RPMI7951 (cell line): ENCODE measurements at regions not wholly inside any gene's neighbourhood (a gene's known extent, or its start where the extent isn't known, plus 50 kb on each side); places are given as distances from the start of the nearest gene placed in this dataset.
"Not testable (repeated sequence)": the region's sequence is repeated elsewhere in the genome, so short reads cannot be mapped to it uniquely, and the experiment has no call there.

Source experiments
- DNase-seq: peaks from one replicate; pipeline ENCODE4 v3.0.0-alpha.2; 2012; ENCODE audit warnings: low read depth

- no peak for DNase-seq
Measured at GRCh38 chr9:86997156-86997555, 49.9 kb upstream of the GAS1 start.

DNA sequence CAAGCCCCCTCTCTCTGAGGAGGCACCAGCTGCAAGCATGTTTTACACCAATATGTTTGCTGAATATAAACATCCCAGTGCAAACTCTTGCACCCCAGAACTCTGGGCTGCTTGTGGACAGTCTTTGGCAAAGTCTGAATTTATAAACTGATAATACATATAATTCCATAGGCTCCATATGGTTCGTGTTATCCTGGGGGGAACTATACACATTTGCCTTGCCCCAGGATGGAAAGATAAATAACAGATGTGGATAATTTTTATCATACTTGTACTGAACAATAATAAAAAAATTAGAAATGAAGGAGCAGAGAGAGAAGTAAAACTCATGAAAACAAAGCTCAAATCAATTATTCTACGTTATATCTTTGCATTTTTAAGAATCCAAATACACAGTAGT, 50.6 kb upstream of the GAS1 start:
- no peak for DNase-seq

- DNase-seq, result no peak
Measured at GRCh38 chr9:87002517-87002916, 55.2 kb upstream of the GAS1 start.

- DNase-seq, result no peak
Measured at GRCh38 chr9:87004016-87004415, 56.7 kb upstream of the GAS1 start.

- no peak for DNase-seq
Measured at GRCh38 chr9:87006956-87007355, 59.6 kb upstream of the GAS1 start.

DNA sequence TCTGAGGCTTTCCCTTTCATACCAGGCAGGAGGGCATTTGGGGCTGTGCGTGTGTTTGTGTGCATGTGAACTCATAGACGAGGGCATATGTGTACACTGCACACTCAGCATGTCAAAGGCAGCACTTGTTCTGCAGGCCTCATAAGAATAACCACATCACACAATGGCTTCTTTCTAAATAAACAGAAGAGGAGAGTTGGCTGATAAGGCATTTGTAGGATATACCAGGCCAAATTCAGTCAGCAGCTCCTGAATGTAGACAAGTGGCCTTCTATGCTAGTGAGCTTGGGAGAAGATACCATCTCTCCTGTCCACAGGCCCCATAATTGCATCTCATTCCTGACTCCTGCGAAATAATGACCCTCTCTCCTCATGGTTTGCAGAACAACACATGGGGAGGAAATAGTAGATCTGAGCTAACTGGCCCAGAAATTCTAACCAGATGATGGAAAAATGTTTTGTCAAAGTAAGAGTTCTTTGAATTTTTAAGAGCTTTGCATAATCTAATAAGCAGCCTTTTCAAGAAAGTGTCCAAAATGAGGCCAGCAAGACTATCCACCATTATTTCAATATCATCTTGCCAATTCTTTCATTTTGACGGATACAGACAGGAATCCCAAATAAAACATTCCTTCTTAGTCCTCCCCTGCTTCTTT, 60.5 kb upstream of the GAS1 start:
- DNase-seq, result peak; percentile 31

DNA sequence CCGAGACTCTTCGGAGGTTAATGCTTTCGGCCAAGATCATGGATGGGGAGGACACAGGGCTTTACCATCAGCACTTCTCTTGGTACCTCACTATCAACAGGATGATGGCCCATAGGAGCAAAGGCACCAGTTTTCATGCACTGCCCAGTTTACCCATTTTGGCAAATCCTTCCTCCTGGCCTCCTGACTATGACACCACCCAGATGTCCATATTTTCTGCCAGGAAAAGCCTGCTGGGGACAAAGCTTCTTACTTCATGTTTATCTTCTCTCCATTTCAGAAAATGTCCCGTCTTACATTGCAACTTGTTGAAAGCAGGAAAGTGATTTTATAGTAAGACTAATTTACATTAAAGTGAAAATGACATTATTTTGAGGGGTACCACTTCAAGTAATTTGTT, 61.4 kb upstream of the GAS1 start:
- no peak for DNase-seq

DNA sequence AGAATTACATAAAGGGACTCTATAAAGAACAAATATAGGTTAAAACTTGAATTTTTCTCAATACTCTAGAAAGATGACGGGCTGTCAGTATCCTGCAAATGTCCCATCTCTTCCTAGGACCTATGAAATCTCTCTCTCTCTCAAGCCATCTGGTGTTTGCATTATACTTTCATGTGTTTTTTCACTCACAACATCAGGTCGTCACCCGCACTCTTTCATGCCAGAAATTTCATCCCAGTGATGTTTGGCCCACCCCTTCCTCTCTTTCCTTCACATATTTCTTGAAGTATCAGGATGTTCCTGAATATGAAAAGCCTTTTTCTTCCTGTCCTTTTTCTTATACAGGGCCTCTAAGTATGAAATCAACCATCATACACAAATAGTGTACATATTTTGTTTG, 63.3 kb upstream of the GAS1 start:
- DNase-seq, result no peak

- DNase-seq, result no peak
Measured at GRCh38 chr9:87011551-87011950, 64.2 kb upstream of the GAS1 start.

- DNase-seq, result no peak
Measured at GRCh38 chr9:87013490-87013889, 66.2 kb upstream of the GAS1 start.

- DNase-seq, result no peak
Measured at GRCh38 chr9:87014436-87014835, 67.1 kb upstream of the GAS1 start.

DNA sequence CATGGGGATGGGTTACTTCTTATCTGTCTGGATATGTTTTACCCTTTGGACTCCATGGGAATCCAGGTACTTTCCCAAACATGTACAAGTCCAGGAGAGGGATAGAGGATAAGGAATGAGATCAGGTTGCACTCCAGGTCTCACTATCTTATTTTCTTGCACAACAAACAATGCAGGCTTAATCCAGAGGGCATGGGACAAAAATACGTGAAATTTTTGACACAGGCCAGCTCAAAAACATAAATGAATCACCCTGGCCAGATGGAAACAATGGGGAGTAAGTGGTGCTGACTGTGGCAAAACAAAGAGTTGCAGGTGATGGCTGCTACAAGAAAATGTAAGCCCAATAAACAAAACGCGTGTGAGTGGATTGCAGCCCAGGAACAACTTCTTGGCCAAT, 69.4 kb upstream of the GAS1 start:
- DNase-seq, result no peak

GRCh38 chr9:87020169-87020950, 73.1 kb upstream of the GAS1 start:
- DNase-seq, result no peak

DNA sequence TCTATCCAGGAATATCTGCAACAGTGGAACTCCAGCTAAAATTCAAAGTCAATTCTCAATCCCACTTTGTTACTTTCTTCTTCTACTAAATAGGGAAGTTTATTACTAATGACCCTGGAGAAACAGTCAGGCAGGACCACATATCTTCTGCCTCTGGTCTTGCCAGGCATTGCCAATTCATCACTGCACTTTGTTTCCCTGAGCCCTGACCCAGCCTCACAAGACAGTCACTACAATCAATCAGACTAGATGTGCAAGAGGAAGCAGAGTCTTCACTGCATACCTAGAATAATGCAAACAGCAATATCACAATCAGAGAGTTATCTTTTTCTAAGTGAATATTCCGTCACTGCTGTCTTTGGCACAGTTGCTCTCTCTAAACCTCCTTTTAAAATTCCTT, 74.9 kb upstream of the GAS1 start:
- no peak for DNase-seq

GRCh38 chr9:87026204-87026603, 78.9 kb upstream of the GAS1 start:
- DNase-seq, result no peak

DNA sequence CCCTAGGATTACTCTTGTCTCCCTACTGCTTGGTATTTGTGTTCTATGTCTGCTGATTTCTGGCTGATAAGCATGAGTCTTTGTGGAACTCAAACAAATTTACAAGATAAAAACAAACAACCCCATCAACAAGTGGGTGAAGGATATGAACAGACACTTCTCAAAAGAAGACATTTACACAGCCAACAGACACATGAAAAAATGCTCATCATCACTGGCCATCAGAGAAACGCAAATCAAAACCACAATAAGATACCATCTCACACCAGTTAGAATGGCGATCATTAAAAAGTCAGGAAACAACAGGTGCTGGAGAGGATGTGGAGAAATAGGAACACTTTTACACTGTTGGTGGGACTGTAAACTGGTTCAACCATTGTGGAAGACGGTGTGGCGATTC, 81.5 kb upstream of the GAS1 start:
- not testable (repeated sequence) for DNase-seq

DNA sequence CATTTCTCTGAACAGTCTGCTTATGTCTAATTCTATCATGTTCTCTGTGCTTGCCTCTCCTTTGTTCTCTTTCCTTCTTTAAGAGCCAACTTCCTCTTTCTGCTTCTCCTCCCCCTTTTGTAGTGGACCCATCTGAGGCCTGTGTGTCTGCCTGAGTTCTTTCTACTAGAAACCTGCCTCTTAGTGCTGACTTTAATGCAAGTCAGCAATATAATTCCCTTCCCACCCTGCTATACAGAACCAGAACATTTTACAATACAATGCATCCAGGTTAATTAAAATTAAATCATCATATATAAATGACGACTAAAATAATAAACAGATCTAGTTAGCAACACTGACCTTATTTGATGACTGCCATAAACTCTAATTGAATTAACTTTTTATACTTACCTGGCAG, 82.6 kb upstream of the GAS1 start:
- DNase-seq, result no peak

DNA sequence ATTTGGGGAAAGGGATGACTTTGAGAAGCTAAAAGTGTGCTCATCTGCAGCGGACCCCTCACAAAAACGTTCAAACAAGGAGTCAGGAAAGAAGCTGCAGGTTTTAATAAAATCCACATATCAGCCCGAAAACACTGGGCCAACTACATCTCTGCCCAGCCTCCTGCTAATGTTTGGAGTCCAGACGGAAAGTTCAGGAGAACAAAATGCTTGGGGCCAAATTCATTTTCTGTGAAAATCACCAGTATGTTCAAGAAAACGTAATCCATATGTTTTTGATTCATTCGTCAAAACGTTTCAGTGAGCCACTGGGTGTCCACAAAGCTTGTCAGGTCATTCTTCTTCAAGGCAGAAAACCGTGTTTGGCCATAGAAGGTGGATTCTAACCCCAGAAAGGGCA, 87.5 kb upstream of the GAS1 start:
- DNase-seq, result peak; percentile 5

- DNase-seq, result no peak
Measured at GRCh38 chr9:87035879-87036278, 88.6 kb upstream of the GAS1 start.

- no peak for DNase-seq
Measured at GRCh38 chr9:87036506-87036905, 89.2 kb upstream of the GAS1 start.

GRCh38 chr9:87039809-87040392, 92.6 kb upstream of the GAS1 start:
- DNase-seq, result peak; percentile 1

DNA sequence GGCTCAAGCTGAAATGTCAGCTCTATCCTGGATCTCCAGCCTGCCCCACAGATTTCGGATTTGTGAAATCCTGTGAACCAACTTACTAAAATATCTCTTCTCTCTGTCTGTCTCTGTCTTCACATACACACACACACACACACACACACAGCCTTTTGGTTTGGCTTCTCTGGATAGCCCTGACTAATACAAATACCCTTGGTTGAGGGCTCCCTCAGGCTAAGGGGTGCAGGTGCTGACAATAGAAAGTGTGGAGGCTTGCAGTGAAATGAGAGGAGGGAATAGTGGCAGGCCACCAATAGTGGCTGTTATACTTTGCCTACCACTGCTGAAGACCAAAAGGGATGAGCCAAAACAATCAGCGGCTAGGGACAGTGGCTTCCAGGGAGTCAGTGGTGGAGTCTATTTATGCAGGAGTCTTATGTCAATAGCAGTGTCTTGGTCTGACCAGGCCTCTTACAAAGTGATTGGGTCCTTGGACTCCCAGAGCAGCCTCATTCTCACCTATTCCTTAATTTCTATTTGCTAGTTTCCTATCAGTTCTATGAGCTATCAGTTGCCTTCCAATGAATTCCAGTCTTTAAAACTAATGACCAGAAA, 93.2 kb upstream of the GAS1 start:
- DNase-seq, result no peak
